HepG2 (cell line): ENCODE measurements at regions not wholly inside any gene's neighbourhood (a gene's known extent, or its start where the extent isn't known, plus 50 kb on each side); places are given as distances from the start of the nearest gene placed in this dataset.

Experiments used
- ATAC-seq: fragments of 200-7000 bp; cut with Tn5 transposase; 3 replicates; pipeline ENCODE4 v1.9.1; 2020; ENCODE audit warnings: mild to moderate bottlenecking, moderate library complexity
- BruUV-seq: library from RNA; stranded (reverse); fragments of 400-500 nt; replicated peaks from 2 replicates; lab custom pipeline; 2021; lab: Mats Ljungman, UMichigan
- CTCF ChIA-PET: fragments of 300-600 bp; formaldehyde crosslinking; extraction: SDS; loops from one replicate; lab custom pipeline; 2021; ENCODE audit warnings: low total read pairs, inconsistent platforms, low intra/inter-chr PET ratio; lab: Yijun Ruan, JAX
- POLR2A ChIA-PET: fragments of 350-600 bp; sonication (Branson Sonifier 250); formaldehyde crosslinking; loops from one replicate; lab custom pipeline; 2020; ENCODE audit warnings: antibody characterized with exemption, inconsistent platforms; lab: Yijun Ruan, JAX
- DNase-seq: peaks from one replicate; pipeline ENCODE4 v3.0.0-alpha.2; 2015; ENCODE audit warnings: low spot score
- FAIRE-seq: peaks from 3 replicates; lab custom pipeline; 2011; peaks lifted over from hg19 to GRCh38; lab: Jason Lieb, UNC
- H2AFZ ChIP-seq: one replicate; pipeline ENCODE4 v1.6.1; 2011; ENCODE audit warnings: low read length, inconsistent platforms
- H3K27ac ChIP-seq: fragments of 300-600 bp; 3 replicates; pipeline ENCODE4 v1.8.0; 2011; ENCODE audit warnings: mixed run types, mild to moderate bottlenecking, mixed read lengths, low read length, inconsistent platforms; ENCODE audit not compliant: insufficient read depth; ENCODE audit errors: extremely low read length
- H3K27me3 ChIP-seq, 2 experiments: fragments of 200-600 bp in 1 of 2; 2 replicates in 1 of 2; 3 replicates in 1 of 2; pipeline versions ENCODE4 v1.6.0 to v1.8.0; 2011; ENCODE audit warnings: low read length in 2 of 2, mild to moderate bottlenecking in 2 of 2, moderate library complexity in 2 of 2, inconsistent platforms in 1 of 2; ENCODE audit not compliant: insufficient read depth in 2 of 2, control insufficient read depth in 1 of 2
- H3K36me3 ChIP-seq, 2 experiments: fragments of 200-600 bp in 1 of 2; replicated peaks in 1 of 2; 2 replicates in 1 of 2; 3 replicates in 1 of 2; pipeline versions ENCODE4 v1.5.1 to v1.8.0; 2011; ENCODE audit warnings: low read length in 2 of 2, inconsistent platforms in 1 of 2; ENCODE audit not compliant: insufficient read depth in 2 of 2, control insufficient read depth in 1 of 2
- H3K4me1 ChIP-seq: 2 replicates; pipeline ENCODE4 v1.5.1; 2012; ENCODE audit warnings: low read length, inconsistent platforms; ENCODE audit not compliant: insufficient read depth
- H3K4me2 ChIP-seq: 2 replicates; pipeline ENCODE4 v1.6.0; 2011; ENCODE audit warnings: low read depth, low read length, inconsistent platforms
- H3K4me3 ChIP-seq, 3 experiments: fragments of 200-600 bp in 1 of 3; sonication (generic), shearing (Covaris generic) in 1 of 3; replicated peaks in 1 of 3; 2 replicates each; pipeline ENCODE4 v1.5.1; 2011 to 2016; ENCODE audit warnings: low read length in 3 of 3, inconsistent platforms in 2 of 3, low read depth in 2 of 3, mild to moderate bottlenecking in 2 of 3, control low read depth in 1 of 3, mixed read lengths in 1 of 3; ENCODE audit not compliant: insufficient read depth in 1 of 3
- H3K79me2 ChIP-seq: one replicate; pipeline ENCODE4 v1.6.1; 2011; ENCODE audit warnings: low read length, inconsistent platforms; ENCODE audit not compliant: insufficient read depth
- H3K9ac ChIP-seq: 2 replicates; pipeline ENCODE4 v1.6.0; 2011; ENCODE audit warnings: mild to moderate bottlenecking, low read depth, low read length, inconsistent platforms; ENCODE audit not compliant: insufficient read depth
- H3K9me3 ChIP-seq: 2 replicates; pipeline ENCODE4 v1.5.1; 2012; ENCODE audit warnings: mild to moderate bottlenecking, low read length
- H4K20me1 ChIP-seq: 2 replicates; pipeline ENCODE4 v1.6.0; 2011; ENCODE audit warnings: inconsistent platforms, mild to moderate bottlenecking, low read length, moderate library complexity; ENCODE audit not compliant: insufficient read depth
- HCFC1 ChIP-seq: fragments of 150-350 bp; IDR thresholded peaks from 2 replicates; pipeline ENCODE4 v1.6.1; 2014; ENCODE audit warnings: low read depth, low read length
- RCOR2 ChIP-seq: IDR thresholded peaks from 2 replicates; pipeline ENCODE4 v1.6.1; 2016; ENCODE audit warnings: missing biosample characterization, missing genetic modification reagents
- REXO4 ChIP-seq: sonication (generic); formaldehyde crosslinking; IDR thresholded peaks from 2 replicates; pipeline ENCODE4 v1.8.0; 2022; ENCODE audit warnings: missing genetic modification reagents, mild to moderate bottlenecking, borderline replicate concordance
- RNF2 ChIP-seq: fragments of 450-650 bp; conservative IDR thresholded peaks from 2 replicates; pipeline ENCODE4 v1.6.1; 2016; ENCODE audit warnings: low read depth
- SIN3B ChIP-seq: fragments of 150-350 bp; IDR thresholded peaks from 2 replicates; pipeline ENCODE4 v1.6.1; 2014; ENCODE audit warnings: low read length
- STAT5B ChIP-seq: sonication (generic); formaldehyde crosslinking; IDR thresholded peaks from 2 replicates; pipeline ENCODE4 v1.4.0; 2020; ENCODE audit warnings: missing genetic modification reagents
- ZKSCAN1 ChIP-seq: fragments of 150-350 bp; IDR thresholded peaks from 2 replicates; pipeline ENCODE4 v1.6.1; 2014; ENCODE audit warnings: low read length
- ZNF468 ChIP-seq: sonication (generic); formaldehyde crosslinking; IDR thresholded peaks from 2 replicates; pipeline ENCODE4 v1.8.0; 2022; ENCODE audit warnings: mild to moderate bottlenecking, moderate library complexity, missing genetic modification reagents
- ZNF580 ChIP-seq: IDR thresholded peaks from 2 replicates; pipeline ENCODE4 v1.6.1; 2016; ENCODE audit warnings: low read depth, borderline replicate concordance
- ZNF710 ChIP-seq: sonication (generic); formaldehyde crosslinking; IDR thresholded peaks from 2 replicates; pipeline ENCODE4 v1.5.0; 2020; ENCODE audit warnings: mild to moderate bottlenecking, missing genetic modification reagents, borderline replicate concordance
- WGBS: methylation state at CpG from one replicate; pipeline ENCODE4 v1.1.6; 2017; ENCODE audit warnings: low lambda C conversion rate; 5-methylcytosine and 5-hydroxymethylcytosine counted together
- in situ Hi-C: cut with HindIII; loops from 2 replicates; pipeline ENCODE4 v1.10.0; 2017; ENCODE audit warnings: low pct_unique_long_range_greater_than_20kb; ENCODE audit not compliant: extremely low pct_ligation_motif_present
- intact Hi-C: fragments of 100-400 bp; cut with micrococcal nuclease; formaldehyde crosslinking; loops from one replicate; pipeline ENCODE4 v1.10.0; 2022; ENCODE audit not compliant: unreplicated experiment

- 12% methylated on average over 6 of the region's 6 CpGs for WGBS
- H3K79me2 ChIP-seq: no peaks in the 10 kb centered on the region
- no peaks in the 10 kb centered on the region for H3K36me3 ChIP-seq
- intact Hi-C loops (no loop called here), in situ Hi-C loops (no loop called here)
- TF ChIP-seq HCFC1 (no peak), RNF2 (no peak), REXO4 (CRISPR knock-in tag) (no peak), ZKSCAN1 (no peak), RCOR2 (CRISPR knock-in tag) (no peak), ZNF710 (no peak), ZNF468 (CRISPR knock-in tag) (no peak), SIN3B (no peak), STAT5B (CRISPR knock-in tag) (no peak), ZNF580 (CRISPR knock-in tag) (no peak)
- POLR2A ChIA-PET: no interaction called here
- FAIRE-seq (no peak), ATAC-seq (no peak), DNase-seq (no peak)
- H3K4me3 ChIP-seq: no peak overlapping the region
- H4K20me1 ChIP-seq: no peaks in the 10 kb centered on the region
- H3K9me3 ChIP-seq: no peaks in the 10 kb centered on the region
- H2AFZ ChIP-seq: no peak overlapping the region
- H3K27ac ChIP-seq: no peak overlapping the region
- CTCF ChIA-PET: no interaction called here
- H3K27me3 ChIP-seq: no peaks in the 10 kb centered on the region
- no peak overlapping the region for H3K4me2 ChIP-seq
- no TSS peak for BruUV-seq
- no peak overlapping the region for H3K9ac ChIP-seq
- H3K4me1 ChIP-seq: no peaks in the 10 kb centered on the region
These were observed 860.0 kb upstream of the ZEB2 start for GRCh38 chr2:145379934-145380333.
